ENCODE measurements at regions not wholly inside any gene's neighbourhood (a gene's known extent, or its start where the extent isn't known, plus 50 kb on each side); places are given as distances from the start of the nearest gene placed in this dataset.

DNA sequence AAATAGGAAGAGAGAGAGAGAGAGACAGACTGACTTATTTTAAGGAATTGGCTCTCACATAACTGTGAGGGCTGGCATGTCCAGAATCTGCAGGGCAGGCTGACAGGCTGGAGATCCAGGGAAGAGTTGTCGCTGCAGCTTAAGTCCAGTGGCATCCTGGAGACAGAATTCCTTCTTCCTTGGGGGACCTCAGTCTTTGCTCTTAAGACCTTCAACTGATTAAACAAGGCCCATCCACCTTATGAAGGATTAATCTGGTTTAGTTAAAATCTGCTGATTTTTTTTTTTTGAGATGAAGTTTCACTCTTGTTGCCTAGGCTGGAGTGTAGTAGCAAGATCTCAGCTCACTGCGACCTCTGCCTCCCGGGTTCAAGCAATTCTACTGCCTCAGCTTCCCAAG, 128.0 kb upstream of the ALDH1A3 start:
- TF ChIP-seq, protein P1, sequence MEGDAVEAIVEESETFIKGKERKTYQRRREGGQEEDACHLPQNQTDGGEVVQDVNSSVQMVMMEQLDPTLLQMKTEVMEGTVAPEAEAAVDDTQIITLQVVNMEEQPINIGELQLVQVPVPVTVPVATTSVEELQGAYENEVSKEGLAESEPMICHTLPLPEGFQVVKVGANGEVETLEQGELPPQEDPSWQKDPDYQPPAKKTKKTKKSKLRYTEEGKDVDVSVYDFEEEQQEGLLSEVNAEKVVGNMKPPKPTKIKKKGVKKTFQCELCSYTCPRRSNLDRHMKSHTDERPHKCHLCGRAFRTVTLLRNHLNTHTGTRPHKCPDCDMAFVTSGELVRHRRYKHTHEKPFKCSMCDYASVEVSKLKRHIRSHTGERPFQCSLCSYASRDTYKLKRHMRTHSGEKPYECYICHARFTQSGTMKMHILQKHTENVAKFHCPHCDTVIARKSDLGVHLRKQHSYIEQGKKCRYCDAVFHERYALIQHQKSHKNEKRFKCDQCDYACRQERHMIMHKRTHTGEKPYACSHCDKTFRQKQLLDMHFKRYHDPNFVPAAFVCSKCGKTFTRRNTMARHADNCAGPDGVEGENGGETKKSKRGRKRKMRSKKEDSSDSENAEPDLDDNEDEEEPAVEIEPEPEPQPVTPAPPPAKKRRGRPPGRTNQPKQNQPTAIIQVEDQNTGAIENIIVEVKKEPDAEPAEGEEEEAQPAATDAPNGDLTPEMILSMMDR (IDR thresholded peaks at IDR 0.05) = no peak
- DNase-seq = no peak
- no peaks in the 10 kb centered on the region for H3K36me3 ChIP-seq
- intact Hi-C loops (cut with DNase I; ENCODE audit: low total_unique reads) = no loop called here
- H3K27ac ChIP-seq = no peak overlapping the region
- no peaks in the 10 kb centered on the region for H3K27me3 ChIP-seq
- H3K4me3 ChIP-seq = no peak overlapping the region
- H3K4me1 ChIP-seq = no peaks in the 10 kb centered on the region
- H3K9me3 ChIP-seq = peaks cover 0 to 10% (median 0%) of the 10 kb centered on the region in 3 donors

- no peak overlapping the region for H3K4me3 ChIP-seq
- intact Hi-C loops (cut with DNase I; ENCODE audit: low total_unique reads) = no loop called here
- no peaks in the 10 kb centered on the region for H3K4me1 ChIP-seq
- no peak for DNase-seq
- peaks cover 0 to 4% (median 0%) of the 10 kb centered on the region in 3 donors for H3K9me3 ChIP-seq
- TF ChIP-seq, protein P1 (IDR thresholded peaks at IDR 0.05) = no peak
- H3K27me3 ChIP-seq = no peaks in the 10 kb centered on the region
- no peaks in the 10 kb centered on the region for H3K36me3 ChIP-seq
- no peak overlapping the region for H3K27ac ChIP-seq
Observed at GRCh38 chr15:100753503-100753902, 126.1 kb upstream of the ALDH1A3 start.

- intact Hi-C loops (cut with DNase I; ENCODE audit: low total_unique reads) = loop anchor here (2.0 kb wide), 1 partner anchor 21 kb away; no protein-coding TSS in a partner anchor
- Histone ChIP-seq H3K27me3 (peaks cover 0 to 4% of the 10 kb centered on the region in 2 donors), H3K36me3 (no peaks in the 10 kb centered on the region), H3K9me3 (no peaks in the 10 kb centered on the region), H3K4me1 (no peaks in the 10 kb centered on the region), H3K4me3 (no peak overlapping the region), H3K27ac (no peak overlapping the region)
- TF ChIP-seq, protein P1 (IDR thresholded peaks at IDR 0.05) = no peak
- no peak for DNase-seq
Observed at GRCh38 chr15:100757661-100758060, 122.0 kb upstream of the ALDH1A3 start.

DNA sequence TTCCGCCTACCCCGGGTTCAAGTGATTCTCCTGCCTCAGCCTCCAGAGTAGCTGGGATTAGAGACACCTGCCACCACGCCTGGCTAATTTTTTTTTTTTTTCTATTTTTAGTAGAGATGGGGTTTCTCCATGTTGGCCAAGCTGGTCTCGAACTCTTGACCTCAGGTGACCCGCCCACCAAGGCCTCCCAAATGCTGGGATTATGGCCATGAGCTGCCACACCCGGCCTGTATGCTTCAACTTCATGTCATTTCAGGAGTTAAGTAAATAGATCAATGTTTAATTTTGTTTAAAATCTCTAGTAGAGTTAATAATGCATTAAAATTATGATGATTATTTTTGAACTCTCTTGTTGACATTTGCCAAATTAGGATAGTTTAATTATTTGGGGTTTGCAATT, 121.1 kb upstream of the ALDH1A3 start:
- H3K27me3 ChIP-seq = peaks cover 0 to 4% of the 10 kb centered on the region in 2 donors
- no peaks in the 10 kb centered on the region for H3K4me1 ChIP-seq
- no peak for DNase-seq
- TF ChIP-seq, protein P1 (IDR thresholded peaks at IDR 0.05) = no peak
- intact Hi-C loops (cut with DNase I; ENCODE audit: low total_unique reads) = loop anchor here (2.0 kb wide), 1 partner anchor 20 kb away; no protein-coding TSS in a partner anchor
- no peak overlapping the region for H3K27ac ChIP-seq
- H3K4me3 ChIP-seq = no peak overlapping the region
- H3K9me3 ChIP-seq = no peaks in the 10 kb centered on the region
- H3K36me3 ChIP-seq = no peaks in the 10 kb centered on the region

- no peak overlapping the region for H3K27ac ChIP-seq
Observed at GRCh38 chr15:100759106-100759505, 120.5 kb upstream of the ALDH1A3 start.

More at GRCh38 chr15:100759106-100759505, 120.5 kb upstream of the ALDH1A3 start:
- no peak for DNase-seq
- peaks cover 0 to 4% of the 10 kb centered on the region in 2 donors for H3K27me3 ChIP-seq
- H3K4me3 ChIP-seq = no peak overlapping the region
- H3K4me1 ChIP-seq = no peaks in the 10 kb centered on the region
- no peaks in the 10 kb centered on the region for H3K36me3 ChIP-seq
- intact Hi-C loops (cut with DNase I; ENCODE audit: low total_unique reads) = loop anchor here (2.0 kb wide), 1 partner anchor 20 kb away; no protein-coding TSS in a partner anchor
- TF ChIP-seq, protein P1 (IDR thresholded peaks at IDR 0.05) = no peak
- no peaks in the 10 kb centered on the region for H3K9me3 ChIP-seq
